K562 (cell line): ENCODE measurements at regions not wholly inside any gene's neighbourhood (a gene's known extent, or its start where the extent isn't known, plus 50 kb on each side); places are given as distances from the start of the nearest gene placed in this dataset.
A peak's percentile ranks its signal among the peaks of the same experiment; 100 is the strongest.

Experiments used
- DPF2 ChIP-seq: fragments of 450-650 bp; IDR thresholded peaks from 2 replicates; pipeline ENCODE4 v1.6.1; 2016
- FOSL1 ChIP-seq: fragments of 200-800 bp; sonication (Bioruptor generic); conservative IDR thresholded peaks from 2 replicates; pipeline ENCODE4 v1.6.1; 2016; ENCODE audit warnings: missing genetic modification characterization, missing compliant biosample characterization
- FOXJ2 ChIP-seq: fragments of 200-800 bp; sonication (Bioruptor generic); IDR thresholded peaks from 2 replicates; pipeline ENCODE4 v1.6.1; 2016; ENCODE audit warnings: missing genetic modification characterization, missing compliant biosample characterization
- FOXP1 ChIP-seq: sonication (generic); formaldehyde crosslinking; IDR thresholded peaks from 2 replicates; pipeline ENCODE4 v1.8.0; 2022; ENCODE audit warnings: mild to moderate bottlenecking, missing genetic modification reagents
- MAZ ChIP-seq, 2 experiments: fragments of 450-650 bp in 1 of 2; sonication (generic) in 1 of 2; formaldehyde crosslinking; IDR thresholded peaks in 1 of 2; conservative IDR thresholded peaks in 1 of 2; 2 replicates each; pipeline versions ENCODE4 v1.4.0 to v1.5.0; 2020; ENCODE audit warnings: mild to moderate bottlenecking in 1 of 2, missing genetic modification reagents in 1 of 2
- MED1 ChIP-seq: sonication (generic); formaldehyde crosslinking; IDR thresholded peaks from 2 replicates; pipeline ENCODE4 v1.8.1; 2023; ENCODE audit warnings: missing genetic modification reagents, borderline replicate concordance
- NFE2 ChIP-seq: IDR thresholded peaks from 2 replicates; pipeline ENCODE4 v1.6.1; 2014; ENCODE audit warnings: antibody characterized with exemption, low read depth
- NFE2L1 ChIP-seq: fragments of 450-650 bp; IDR thresholded peaks from 2 replicates; pipeline ENCODE4 v1.6.1; 2016; ENCODE audit warnings: missing genetic modification characterization, low read depth, mild to moderate bottlenecking, missing compliant biosample characterization, moderate library complexity, borderline replicate concordance
- PHB ChIP-seq: fragments of 250-450 bp; sonication (Bioruptor Pico); IDR thresholded peaks from 2 replicates; pipeline ENCODE4 v1.5.0; 2021
- PHF8 ChIP-seq: fragments of 200-600 bp; sonication (generic); IDR thresholded peaks from 2 replicates; pipeline ENCODE4 v1.6.1; 2012; ENCODE audit warnings: mixed run types, mild to moderate bottlenecking, inconsistent platforms, low read length, moderate library complexity, borderline replicate concordance
- POLR3G ChIP-seq: IDR thresholded peaks from 2 replicates; pipeline ENCODE4 v1.6.1; 2011; ENCODE audit not compliant: insufficient read length, insufficient replicate concordance; ENCODE audit errors: extremely low read depth
- RBM39 ChIP-seq: fragments of 200-400 bp; formaldehyde crosslinking; optimal IDR thresholded peaks from 2 replicates; pipeline ENCODE3; 2018; ENCODE audit warnings: low read depth, low read length
- SIN3A ChIP-seq, 2 experiments: fragments of 150-350 bp in 1 of 2; IDR thresholded peaks; 2 replicates each; pipeline ENCODE4 v1.6.1; 2011 to 2016; ENCODE audit warnings: borderline replicate concordance in 2 of 2, low read depth in 2 of 2, low read length in 2 of 2, mild to moderate bottlenecking in 2 of 2, moderate library complexity in 2 of 2; ENCODE audit not compliant: control insufficient read depth in 1 of 2
- TCF3 ChIP-seq: sonication (generic); formaldehyde crosslinking; IDR thresholded peaks from 2 replicates; pipeline ENCODE4 v1.4.0; 2020; ENCODE audit warnings: mild to moderate bottlenecking, missing genetic modification reagents
- YBX1 ChIP-seq: fragments of 450-650 bp; IDR thresholded peaks from 2 replicates; pipeline ENCODE4 v1.7.1; 2016; ENCODE audit warnings: mild to moderate bottlenecking
- TF ChIP-seq, protein P1 (sequence below), 2 experiments: fragments of 450-650 bp; IDR thresholded peaks; 2 replicates each; pipeline ENCODE4 v1.6.1; 2016
- TF ChIP-seq, protein P2 (sequence below): fragments of 450-650 bp; IDR thresholded peaks from 2 replicates; pipeline ENCODE4 v1.6.1; 2016
- TF ChIP-seq, protein P3 (sequence below): IDR thresholded peaks from 2 replicates; pipeline ENCODE4 v1.6.1; 2016; ENCODE audit warnings: missing genetic modification characterization, missing compliant biosample characterization
- TF ChIP-seq, protein P4 (sequence below): fragments of 450-650 bp; IDR thresholded peaks from 2 replicates; pipeline ENCODE4 v1.6.1; 2014; ENCODE audit warnings: low read depth, mild to moderate bottlenecking, moderate library complexity, borderline replicate concordance
- TF ChIP-seq, protein P5 (sequence below): sonication (generic); formaldehyde crosslinking; IDR thresholded peaks from 2 replicates; pipeline ENCODE4 v1.8.1; 2023; ENCODE audit warnings: mild to moderate bottlenecking, missing genetic modification reagents

DNA sequence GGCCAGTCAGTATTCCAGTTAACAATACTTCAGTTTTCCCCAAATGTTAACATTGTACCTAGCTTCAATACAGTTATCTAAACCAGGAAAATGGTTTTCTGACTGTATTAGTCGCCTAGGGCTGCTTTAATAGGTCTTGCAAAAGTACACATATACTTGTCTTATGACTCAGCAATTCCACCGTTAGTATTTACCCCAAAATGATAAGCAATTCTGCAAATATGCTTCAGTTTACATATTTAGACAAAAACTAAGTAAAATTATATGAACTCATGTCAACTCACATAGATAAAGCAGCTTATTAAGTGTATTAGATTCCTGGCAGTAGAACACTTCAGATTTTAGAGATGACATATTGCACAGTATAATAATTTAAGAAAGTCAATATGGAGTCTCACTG is 363.3 kb downstream of the ARL4A start (continued):
- TF ChIP-seq, protein P1, sequence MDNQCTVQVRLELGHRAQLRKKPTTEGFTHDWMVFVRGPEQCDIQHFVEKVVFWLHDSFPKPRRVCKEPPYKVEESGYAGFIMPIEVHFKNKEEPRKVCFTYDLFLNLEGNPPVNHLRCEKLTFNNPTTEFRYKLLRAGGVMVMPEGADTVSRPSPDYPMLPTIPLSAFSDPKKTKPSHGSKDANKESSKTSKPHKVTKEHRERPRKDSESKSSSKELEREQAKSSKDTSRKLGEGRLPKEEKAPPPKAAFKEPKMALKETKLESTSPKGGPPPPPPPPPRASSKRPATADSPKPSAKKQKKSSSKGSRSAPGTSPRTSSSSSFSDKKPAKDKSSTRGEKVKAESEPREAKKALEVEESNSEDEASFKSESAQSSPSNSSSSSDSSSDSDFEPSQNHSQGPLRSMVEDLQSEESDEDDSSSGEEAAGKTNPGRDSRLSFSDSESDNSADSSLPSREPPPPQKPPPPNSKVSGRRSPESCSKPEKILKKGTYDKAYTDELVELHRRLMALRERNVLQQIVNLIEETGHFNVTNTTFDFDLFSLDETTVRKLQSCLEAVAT (IDR thresholded peaks at IDR 0.05), result no peak
- TF ChIP-seq PHB, result no peak
- TF ChIP-seq NFE2L1 (tag), result peak; percentile 87
- peak; percentile 74 for TF ChIP-seq DPF2
- peak; percentile 79 for TF ChIP-seq FOSL1
- no peak for TF ChIP-seq SIN3A (IDR thresholded peaks at IDR 0.05; ENCODE audit: borderline replicate concordance in 2 of 2, control insufficient read depth in 1 of 2, low read depth in 2 of 2, low read length in 2 of 2)
- TF ChIP-seq NFE2, result peak; percentile 96
- TF ChIP-seq POLR3G, result no peak
- no peak for TF ChIP-seq RBM39
- no peak for TF ChIP-seq TCF3 (CRISPR knock-in tag)
- TF ChIP-seq, protein P2, sequence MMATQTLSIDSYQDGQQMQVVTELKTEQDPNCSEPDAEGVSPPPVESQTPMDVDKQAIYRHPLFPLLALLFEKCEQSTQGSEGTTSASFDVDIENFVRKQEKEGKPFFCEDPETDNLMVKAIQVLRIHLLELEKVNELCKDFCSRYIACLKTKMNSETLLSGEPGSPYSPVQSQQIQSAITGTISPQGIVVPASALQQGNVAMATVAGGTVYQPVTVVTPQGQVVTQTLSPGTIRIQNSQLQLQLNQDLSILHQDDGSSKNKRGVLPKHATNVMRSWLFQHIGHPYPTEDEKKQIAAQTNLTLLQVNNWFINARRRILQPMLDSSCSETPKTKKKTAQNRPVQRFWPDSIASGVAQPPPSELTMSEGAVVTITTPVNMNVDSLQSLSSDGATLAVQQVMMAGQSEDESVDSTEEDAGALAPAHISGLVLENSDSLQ, result no peak
- TF ChIP-seq FOXP1, result no peak
- TF ChIP-seq MAZ (CRISPR knock-in tag; conservative IDR thresholded peaks at IDR 0.05 in 1 of 2, IDR thresholded peaks at IDR 0.05 in 1 of 2), result no peak
- TF ChIP-seq, protein P3, sequence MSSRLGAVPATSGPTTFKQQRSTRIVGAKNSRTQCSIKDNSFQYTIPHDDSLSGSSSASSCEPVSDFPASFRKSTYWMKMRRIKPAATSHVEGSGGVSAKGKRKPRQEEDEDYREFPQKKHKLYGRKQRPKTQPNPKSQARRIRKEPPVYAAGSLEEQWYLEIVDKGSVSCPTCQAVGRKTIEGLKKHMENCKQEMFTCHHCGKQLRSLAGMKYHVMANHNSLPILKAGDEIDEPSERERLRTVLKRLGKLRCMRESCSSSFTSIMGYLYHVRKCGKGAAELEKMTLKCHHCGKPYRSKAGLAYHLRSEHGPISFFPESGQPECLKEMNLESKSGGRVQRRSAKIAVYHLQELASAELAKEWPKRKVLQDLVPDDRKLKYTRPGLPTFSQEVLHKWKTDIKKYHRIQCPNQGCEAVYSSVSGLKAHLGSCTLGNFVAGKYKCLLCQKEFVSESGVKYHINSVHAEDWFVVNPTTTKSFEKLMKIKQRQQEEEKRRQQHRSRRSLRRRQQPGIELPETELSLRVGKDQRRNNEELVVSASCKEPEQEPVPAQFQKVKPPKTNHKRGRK (tag), result no peak
- no peak for TF ChIP-seq YBX1
- no peak for TF ChIP-seq MED1 (CRISPR knock-in tag)
- TF ChIP-seq, protein P4, sequence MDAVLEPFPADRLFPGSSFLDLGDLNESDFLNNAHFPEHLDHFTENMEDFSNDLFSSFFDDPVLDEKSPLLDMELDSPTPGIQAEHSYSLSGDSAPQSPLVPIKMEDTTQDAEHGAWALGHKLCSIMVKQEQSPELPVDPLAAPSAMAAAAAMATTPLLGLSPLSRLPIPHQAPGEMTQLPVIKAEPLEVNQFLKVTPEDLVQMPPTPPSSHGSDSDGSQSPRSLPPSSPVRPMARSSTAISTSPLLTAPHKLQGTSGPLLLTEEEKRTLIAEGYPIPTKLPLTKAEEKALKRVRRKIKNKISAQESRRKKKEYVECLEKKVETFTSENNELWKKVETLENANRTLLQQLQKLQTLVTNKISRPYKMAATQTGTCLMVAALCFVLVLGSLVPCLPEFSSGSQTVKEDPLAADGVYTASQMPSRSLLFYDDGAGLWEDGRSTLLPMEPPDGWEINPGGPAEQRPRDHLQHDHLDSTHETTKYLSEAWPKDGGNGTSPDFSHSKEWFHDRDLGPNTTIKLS, result no peak
- no peak for TF ChIP-seq PHF8
- peak; percentile 42; the same call in 1 of the 2 replicates for TF ChIP-seq FOXJ2 (tag)
- TF ChIP-seq, protein P5, sequence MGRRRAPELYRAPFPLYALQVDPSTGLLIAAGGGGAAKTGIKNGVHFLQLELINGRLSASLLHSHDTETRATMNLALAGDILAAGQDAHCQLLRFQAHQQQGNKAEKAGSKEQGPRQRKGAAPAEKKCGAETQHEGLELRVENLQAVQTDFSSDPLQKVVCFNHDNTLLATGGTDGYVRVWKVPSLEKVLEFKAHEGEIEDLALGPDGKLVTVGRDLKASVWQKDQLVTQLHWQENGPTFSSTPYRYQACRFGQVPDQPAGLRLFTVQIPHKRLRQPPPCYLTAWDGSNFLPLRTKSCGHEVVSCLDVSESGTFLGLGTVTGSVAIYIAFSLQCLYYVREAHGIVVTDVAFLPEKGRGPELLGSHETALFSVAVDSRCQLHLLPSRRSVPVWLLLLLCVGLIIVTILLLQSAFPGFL, result no peak
